OCI-LY3 (cell line): ENCODE measurements at regions not wholly inside any gene's neighbourhood (a gene's known extent, or its start where the extent isn't known, plus 50 kb on each side); places are given as distances from the start of the nearest gene placed in this dataset.

ENCODE experiments used
- CTCF ChIP-seq: fragments of 200-600, 300-600 bp; sonication (generic); IDR thresholded peaks from 2 replicates; pipeline ENCODE4 v1.5.1; 2014; ENCODE audit warnings: antibody characterized with exemption, low read length, low read depth
- EZH2phosphoT487 ChIP-seq: fragments of 200-600 bp; shearing (Covaris generic); IDR thresholded peaks from 2 replicates; pipeline ENCODE4 v1.6.1; 2018; ENCODE audit warnings: antibody characterized with exemption, mixed run types, low read depth

GRCh38 chr4:174119830-174120229, 163.6 kb downstream of the FBXO8 start:
- no peak for TF ChIP-seq CTCF
- no peak for TF ChIP-seq EZH2phosphoT487
